IMR-90 (cell line): ENCODE measurements at regions not wholly inside any gene's neighbourhood (a gene's known extent, or its start where the extent isn't known, plus 50 kb on each side); places are given as distances from the start of the nearest gene placed in this dataset.

ENCODE experiments used
- ATAC-seq: fragments of 200-7000 bp; cut with Tn5 transposase; 2 replicates; pipeline ENCODE4 v1.9.1; 2020; ENCODE audit warnings: low read depth, mild to moderate bottlenecking, moderate library complexity
- BruUV-seq: library from RNA; stranded (reverse); fragments of 400-500 nt; replicated peaks from 2 replicates; lab custom pipeline; 2021; lab: Mats Ljungman, UMichigan
- CTCF ChIA-PET: fragments of 300-600 bp; formaldehyde crosslinking; extraction: SDS; loops from one replicate; lab custom pipeline; 2021; ENCODE audit warnings: antibody characterized with exemption; lab: Yijun Ruan, JAX
- POLR2A ChIA-PET: fragments of 300-600 bp; sonication (Branson Sonifier 250); formaldehyde crosslinking; loops from one replicate; lab custom pipeline; 2022; ENCODE audit warnings: antibody characterized with exemption; ENCODE audit not compliant: unreplicated experiment; lab: Charles Lee
- DNase-seq: peaks from one replicate; pipeline ENCODE4 v3.0.0; 2013
- H2AFZ ChIP-seq: replicated peaks from 2 replicates; pipeline ENCODE3; 2013; ENCODE audit warnings: low read length, mild to moderate bottlenecking; ENCODE audit not compliant: poor library complexity
- H2AK5ac ChIP-seq: 2 replicates; pipeline ENCODE4 v1.6.1; 2013; ENCODE audit warnings: low read depth, low read length, inconsistent platforms
- H2AK9ac ChIP-seq: replicated peaks from 2 replicates; pipeline ENCODE3; 2013; ENCODE audit warnings: mild to moderate bottlenecking, low read depth, low read length, moderate library complexity; ENCODE audit not compliant: poor library complexity
- H2BK120ac ChIP-seq: 2 replicates; pipeline ENCODE4 v1.6.1; 2013; ENCODE audit warnings: low read depth, low read length, inconsistent platforms
- H2BK15ac ChIP-seq: 3 replicates; pipeline ENCODE4 v1.6.1; 2013; ENCODE audit warnings: low read depth, low read length, inconsistent platforms
- H2BK20ac ChIP-seq: 2 replicates; pipeline ENCODE4 v1.6.1; 2013; ENCODE audit warnings: low read depth, mild to moderate bottlenecking, inconsistent platforms, low read length, moderate library complexity
- H2BK5ac ChIP-seq: 2 replicates; pipeline ENCODE4 v1.6.1; 2013; ENCODE audit warnings: mild to moderate bottlenecking, low read depth, low read length, inconsistent platforms; ENCODE audit not compliant: poor library complexity, severe bottlenecking
- H3K14ac ChIP-seq: replicated peaks from 2 replicates; pipeline ENCODE4 v1.6.1; 2013; ENCODE audit warnings: low read depth, low read length, inconsistent platforms
- H3K18ac ChIP-seq: 2 replicates; pipeline ENCODE4 v1.6.1; 2013; ENCODE audit warnings: low read depth, low read length, control low read depth
- H3K23ac ChIP-seq: 2 replicates; pipeline ENCODE4 v1.6.1; 2013; ENCODE audit warnings: low read depth, low read length, inconsistent platforms
- H3K27ac ChIP-seq: 2 replicates; pipeline ENCODE4 v1.5.1; 2013; ENCODE audit warnings: mild to moderate bottlenecking, control low read depth, low read length; ENCODE audit not compliant: insufficient read depth
- H3K27me3 ChIP-seq: 2 replicates; pipeline ENCODE4 v1.6.1; 2013; ENCODE audit warnings: low read length; ENCODE audit not compliant: control insufficient read depth, insufficient read depth
- H3K36me3 ChIP-seq: 2 replicates; pipeline ENCODE4 v1.6.1; 2013; ENCODE audit warnings: low read length, mixed read lengths; ENCODE audit not compliant: control insufficient read depth, insufficient read depth
- H3K4ac ChIP-seq: 2 replicates; pipeline ENCODE4 v1.6.1; 2013; ENCODE audit warnings: low read depth, low read length, inconsistent platforms
- H3K4me1 ChIP-seq: 2 replicates; pipeline ENCODE4 v1.6.1; 2013; ENCODE audit warnings: low read length, mixed read lengths; ENCODE audit not compliant: control insufficient read depth, insufficient read depth
- H3K4me2 ChIP-seq: 2 replicates; pipeline ENCODE4 v1.6.1; 2013; ENCODE audit warnings: low read depth, mild to moderate bottlenecking, control low read depth, low read length, moderate library complexity
- H3K4me3 ChIP-seq: 2 replicates; pipeline ENCODE4 v1.5.1; 2013; ENCODE audit warnings: low read depth, mild to moderate bottlenecking, control low read depth, low read length, moderate library complexity; ENCODE audit not compliant: insufficient read depth
- H3K56ac ChIP-seq: 2 replicates; pipeline ENCODE4 v1.6.1; 2013; ENCODE audit warnings: low read length, inconsistent platforms; ENCODE audit not compliant: insufficient read depth; ENCODE audit errors: extremely low read depth
- H3K79me1 ChIP-seq, 2 experiments: 2 replicates each; pipeline ENCODE4 v1.6.1; 2013; ENCODE audit warnings: low read length in 2 of 2, inconsistent platforms in 1 of 2, low read depth in 1 of 2
- H3K9ac ChIP-seq: 2 replicates; pipeline ENCODE4 v1.6.1; 2013; ENCODE audit warnings: low read depth, low read length, control low read depth
- H3K9me1 ChIP-seq: 2 replicates; pipeline ENCODE4 v1.6.1; 2013; ENCODE audit warnings: low read length, inconsistent platforms; ENCODE audit not compliant: insufficient read depth
- H3K9me3 ChIP-seq: 2 replicates; pipeline ENCODE4 v1.6.1; 2013; ENCODE audit warnings: low read length; ENCODE audit not compliant: control insufficient read depth, insufficient read depth
- H4K20me1 ChIP-seq: 2 replicates; pipeline ENCODE4 v1.6.1; 2013; ENCODE audit warnings: low read length, inconsistent platforms; ENCODE audit not compliant: insufficient read depth
- H4K5ac ChIP-seq: 2 replicates; pipeline ENCODE4 v1.6.1; 2013; ENCODE audit warnings: mild to moderate bottlenecking, low read depth, low read length, control low read depth
- H4K8ac ChIP-seq, 2 experiments: 2 replicates each; pipeline ENCODE4 v1.6.1; 2013; ENCODE audit warnings: low read depth in 2 of 2, low read length in 2 of 2, control low read depth in 1 of 2, inconsistent platforms in 1 of 2
- H4K91ac ChIP-seq: 2 replicates; pipeline ENCODE4 v1.6.1; 2013; ENCODE audit warnings: low read depth, low read length, inconsistent platforms; ENCODE audit not compliant: insufficient read depth
- CEBPB ChIP-seq: IDR thresholded peaks from 2 replicates; pipeline ENCODE4 v1.6.1; 2012; ENCODE audit warnings: low read depth, low read length, improper control_type of control experiment
- POLR2A ChIP-seq: IDR thresholded peaks from 2 replicates; pipeline ENCODE4 v1.6.1; 2012; ENCODE audit warnings: mild to moderate bottlenecking, low read depth, low read length
- WGBS, 2 experiments: methylation state at CpG; one replicate each; pipeline versions ENCODE4 v1.1.5 to v1.1.7; 2013; ENCODE audit warnings: missing lambda C conversion rate in 2 of 2; ENCODE audit not compliant: insufficient read length in 1 of 2; ENCODE audit errors: extremely low coverage in 2 of 2; 5-methylcytosine and 5-hydroxymethylcytosine counted together
- dilution Hi-C: fragments of 300-500 bp; cut with HindIII; formaldehyde crosslinking; loops from one replicate; pipeline ENCODE4 v1.14.3; 2018; ENCODE audit warnings: low sequenced_read_pairs; ENCODE audit not compliant: unreplicated experiment
- in situ Hi-C: fragments of 300-500 bp; cut with MboI; formaldehyde crosslinking; loops from 3 replicates; pipeline ENCODE4 v1.14.3; 2019; ENCODE audit warnings: low sequenced_read_pairs, inconsistent platforms, mixed read lengths
- intact Hi-C: fragments of 100-400 bp; cut with micrococcal nuclease; formaldehyde crosslinking; loops from 2 replicates; pipeline ENCODE4 v1.10.0; 2022

DNA sequence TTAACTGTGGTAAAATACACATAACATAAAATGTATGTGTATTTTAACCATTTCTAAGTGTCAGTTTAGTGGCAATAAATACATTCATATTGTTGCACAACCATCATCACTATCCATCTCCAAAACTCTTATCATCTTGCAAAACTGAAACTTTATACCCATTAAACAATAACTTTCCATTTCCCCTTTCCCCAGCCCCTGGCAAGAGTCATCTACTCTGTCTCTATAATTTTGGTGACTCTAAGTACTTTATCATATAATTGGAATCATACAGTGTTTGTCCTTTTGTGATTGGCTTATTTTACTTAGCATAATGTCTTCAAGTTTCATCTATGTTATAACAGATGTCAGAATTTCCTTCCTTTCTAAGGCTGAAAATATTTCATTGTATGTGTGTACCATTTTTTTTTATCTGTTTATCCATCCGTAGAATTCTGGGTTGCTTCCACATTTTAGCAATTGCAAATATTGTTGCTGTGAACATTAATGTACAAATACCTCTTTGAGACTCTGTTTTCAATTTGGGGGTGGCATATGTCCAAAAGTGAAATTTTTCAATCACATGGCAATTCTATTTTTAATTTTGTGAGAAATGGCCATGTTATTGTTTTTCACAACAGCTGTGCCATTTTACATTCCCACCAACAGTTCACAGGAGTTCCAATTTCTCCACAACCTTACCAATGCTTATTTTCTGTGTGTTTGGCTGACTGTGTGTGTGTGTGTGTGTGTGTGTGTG lies 153.9 kb upstream of the GORAB start:
- Histone ChIP-seq H3K18ac (peak overlapping the region; percentile 60; the same call in 1 of the 2 replicates), H3K4me1 (peaks cover 12% of the 10 kb centered on the region), H2AK9ac (no peak overlapping the region), H2AK5ac (no peak overlapping the region), H4K5ac (no peak overlapping the region), H3K27me3 (no peaks in the 10 kb centered on the region), H3K23ac (no peak overlapping the region), H4K8ac (no peak overlapping the region), H3K36me3 (no peaks in the 10 kb centered on the region), H3K4me3 (no peak overlapping the region), H4K20me1 (no peaks in the 10 kb centered on the region), H3K56ac (no peak overlapping the region), H3K27ac (no peak overlapping the region), H3K4ac (no peak overlapping the region), H2AFZ (no peak overlapping the region), H2BK5ac (peak overlapping the region; percentile 46), H3K79me1 (no peaks in the 10 kb centered on the region), H3K9ac (no peak overlapping the region), H3K4me2 (no peak overlapping the region), H3K9me3 (no peaks in the 10 kb centered on the region), H2BK120ac (no peak overlapping the region), H3K14ac (peak overlapping the region; percentile 63; the same call in 1 of the 2 replicates), H3K9me1 (peaks cover 2% of the 10 kb centered on the region; the same call in 1 of the 2 replicates), H2BK20ac (no peak overlapping the region), H4K91ac (no peak overlapping the region), H2BK15ac (no peak overlapping the region)
- dilution Hi-C loops (no loop called here), intact Hi-C loops (loop anchor here (5.0 kb wide), 1 partner anchor 34 kb away; no protein-coding TSS in a partner anchor), in situ Hi-C loops (no loop called here)
- POLR2A ChIA-PET, result no interaction called here
- TF ChIP-seq CEBPB (0 out of 2 replicates have a peak, but pooled peaks have one; percentile 18), POLR2A (no peak)
- WGBS, 2 experiments, result no CpG with 5 or more reads among the region's 1 CpG
- CTCF ChIA-PET, result no interaction called here
- BruUV-seq, result no TSS peak
- DNase-seq (no peak), ATAC-seq (no peak)
